Skeletal muscle tissue (tissue), 3 donors: ENCODE measurements at regions not wholly inside any gene's neighbourhood (a gene's known extent, or its start where the extent isn't known, plus 50 kb on each side); places are given as distances from the start of the nearest gene placed in this dataset.

ENCODE experiments used
- H3K27ac ChIP-seq: one replicate; pipeline ENCODE4 v1.7.0; 2013; ENCODE audit warnings: mild to moderate bottlenecking, low read depth, low read length, inconsistent platforms
- H3K27me3 ChIP-seq, 3 donors: one replicate each; pipeline ENCODE4 v1.7.0; 2013; ENCODE audit warnings: low read length in 3 of 3; ENCODE audit not compliant: control insufficient read depth in 3 of 3, insufficient read depth in 3 of 3
- H3K36me3 ChIP-seq, 3 donors: one replicate each; pipeline ENCODE4 v1.7.0; 2013; ENCODE audit warnings: low read length in 3 of 3; ENCODE audit not compliant: control insufficient read depth in 3 of 3, insufficient read depth in 3 of 3
- H3K4me1 ChIP-seq, 3 donors: one replicate each; pipeline ENCODE4 v1.7.0; 2013; ENCODE audit warnings: low read length in 3 of 3, mild to moderate bottlenecking in 3 of 3; ENCODE audit not compliant: control insufficient read depth in 3 of 3, insufficient read depth in 3 of 3
- H3K4me3 ChIP-seq, 3 donors: one replicate each; pipeline ENCODE4 v1.7.0; 2013; ENCODE audit warnings: low read length in 3 of 3
- H3K9ac ChIP-seq, 3 donors: one replicate each; pipeline ENCODE4 v1.7.0; 2013; ENCODE audit warnings: low read length in 3 of 3, mild to moderate bottlenecking in 3 of 3, moderate library complexity in 2 of 3, low read depth in 1 of 3
- H3K9me3 ChIP-seq, 3 donors: one replicate each; pipeline ENCODE4 v1.7.0; 2013; ENCODE audit warnings: low read length in 3 of 3; ENCODE audit not compliant: control insufficient read depth in 3 of 3
- donor health status: Osteomylitis.

GRCh38 chr2:387980-388421, 100.1 kb upstream of the ALKAL2 start:
- H3K4me1 ChIP-seq, result no peaks in the 10 kb centered on the region
- no peak overlapping the region for H3K27ac ChIP-seq
- H3K36me3 ChIP-seq, result no peaks in the 10 kb centered on the region
- H3K9me3 ChIP-seq, result no peaks in the 10 kb centered on the region
- H3K27me3 ChIP-seq, result peaks cover 0 to 8% (median 6%) of the 10 kb centered on the region in 3 donors
- no peak overlapping the region for H3K4me3 ChIP-seq
- no peak overlapping the region for H3K9ac ChIP-seq

- H3K4me3 ChIP-seq, result no peak overlapping the region
- H3K4me1 ChIP-seq, result no peaks in the 10 kb centered on the region
- H3K27ac ChIP-seq, result no peak overlapping the region
- peaks cover 0 to 7% (median 4%) of the 10 kb centered on the region in 3 donors for H3K27me3 ChIP-seq
- H3K9ac ChIP-seq, result no peak overlapping the region
- no peaks in the 10 kb centered on the region for H3K9me3 ChIP-seq
- no peaks in the 10 kb centered on the region for H3K36me3 ChIP-seq
Observed at GRCh38 chr2:386406-387103, 98.7 kb upstream of the ALKAL2 start.

- H3K9ac ChIP-seq, result no peak overlapping the region
- H3K4me3 ChIP-seq, result no peak overlapping the region
- H3K27ac ChIP-seq, result no peak overlapping the region
- H3K36me3 ChIP-seq, result no peaks in the 10 kb centered on the region
- H3K4me1 ChIP-seq, result no peaks in the 10 kb centered on the region
- no peaks in the 10 kb centered on the region for H3K9me3 ChIP-seq
- peaks cover 0 to 7% (median 4%) of the 10 kb centered on the region in 3 donors for H3K27me3 ChIP-seq
Observed at GRCh38 chr2:385785-386184, 97.9 kb upstream of the ALKAL2 start.

GRCh38 chr2:385061-385460, 97.2 kb upstream of the ALKAL2 start:
- Histone ChIP-seq H3K27me3 (peaks cover 0 to 12% (median 4%) of the 10 kb centered on the region in 3 donors), H3K36me3 (no peaks in the 10 kb centered on the region), H3K9ac (no peak overlapping the region), H3K27ac (no peak overlapping the region), H3K4me3 (no peak overlapping the region), H3K9me3 (no peaks in the 10 kb centered on the region), H3K4me1 (no peaks in the 10 kb centered on the region)

- Histone ChIP-seq H3K9me3 (no peaks in the 10 kb centered on the region), H3K27me3 (peaks cover 0 to 12% (median 4%) of the 10 kb centered on the region in 3 donors)
Observed at GRCh38 chr2:383888-384287, 96.0 kb upstream of the ALKAL2 start.

GRCh38 chr2:383178-383577, 95.3 kb upstream of the ALKAL2 start:
- Histone ChIP-seq H3K9ac (no peak overlapping the region), H3K9me3 (peaks cover 0 to 3% (median under 1%) of the 10 kb centered on the region in 3 donors), H3K4me1 (no peaks in the 10 kb centered on the region), H3K36me3 (no peaks in the 10 kb centered on the region), H3K27ac (no peak overlapping the region), H3K4me3 (no peak overlapping the region), H3K27me3 (peaks cover 0 to 12% (median 4%) of the 10 kb centered on the region in 3 donors)

More at GRCh38 chr2:383888-384287, 96.0 kb upstream of the ALKAL2 start:
- no peak overlapping the region for H3K4me3 ChIP-seq
- H3K9ac ChIP-seq, result no peak overlapping the region
- no peak overlapping the region for H3K27ac ChIP-seq
- no peaks in the 10 kb centered on the region for H3K4me1 ChIP-seq
- H3K36me3 ChIP-seq, result no peaks in the 10 kb centered on the region

- H3K27ac ChIP-seq, result no peak overlapping the region
Observed at GRCh38 chr2:382728-383022, 94.8 kb upstream of the ALKAL2 start.

GRCh38 chr2:381941-382727, 94.2 kb upstream of the ALKAL2 start:
- H3K27me3 ChIP-seq, result peaks cover 0 to 12% (median 4%) of the 10 kb centered on the region in 3 donors

More at GRCh38 chr2:382728-383022, 94.8 kb upstream of the ALKAL2 start:
- Histone ChIP-seq H3K4me3 (no peak overlapping the region), H3K9ac (no peak overlapping the region), H3K4me1 (no peaks in the 10 kb centered on the region), H3K9me3 (peaks cover 0 to 8% (median 3%) of the 10 kb centered on the region in 3 donors), H3K27me3 (peaks cover 0 to 12% (median 4%) of the 10 kb centered on the region in 3 donors), H3K36me3 (no peaks in the 10 kb centered on the region)

GRCh38 chr2:381181-381580, 93.3 kb upstream of the ALKAL2 start:
- Histone ChIP-seq H3K27ac (no peak overlapping the region), H3K4me3 (no peak overlapping the region), H3K27me3 (peaks cover 0 to 12% (median 4%) of the 10 kb centered on the region in 3 donors), H3K9me3 (peaks cover 0 to 8% (median 3%) of the 10 kb centered on the region in 3 donors), H3K4me1 (no peaks in the 10 kb centered on the region), H3K36me3 (no peaks in the 10 kb centered on the region), H3K9ac (no peak overlapping the region)

More at GRCh38 chr2:381941-382727, 94.2 kb upstream of the ALKAL2 start:
- H3K4me1 ChIP-seq, result no peaks in the 10 kb centered on the region
- H3K4me3 ChIP-seq, result no peak overlapping the region
- H3K36me3 ChIP-seq, result no peaks in the 10 kb centered on the region
- no peak overlapping the region for H3K27ac ChIP-seq
- peaks cover 0 to 8% (median 3%) of the 10 kb centered on the region in 3 donors for H3K9me3 ChIP-seq
- H3K9ac ChIP-seq, result no peak overlapping the region

- H3K4me1 ChIP-seq, result peaks cover 0 to 2% (median 0%) of the 10 kb centered on the region in 3 donors
Observed at GRCh38 chr2:380772-381171, 92.9 kb upstream of the ALKAL2 start.

More at GRCh38 chr2:380772-381171, 92.9 kb upstream of the ALKAL2 start:
- H3K36me3 ChIP-seq, result no peaks in the 10 kb centered on the region
- H3K4me3 ChIP-seq, result no peak overlapping the region
- no peak overlapping the region for H3K9ac ChIP-seq
- no peak overlapping the region for H3K27ac ChIP-seq
- peaks cover 0 to 12% (median 4%) of the 10 kb centered on the region in 3 donors for H3K27me3 ChIP-seq
- H3K9me3 ChIP-seq, result peaks cover 0 to 8% (median 3%) of the 10 kb centered on the region in 3 donors
